HFFc6 (cell line): ENCODE measurements at regions not wholly inside any gene's neighbourhood (a gene's known extent, or its start where the extent isn't known, plus 50 kb on each side); places are given as distances from the start of the nearest gene placed in this dataset.

Experiments
- DNase-seq: peaks from one replicate; pipeline ENCODE4 v3.0.0-alpha.2; 2018
- H3K27ac Mint-ChIP-seq: 2 replicates; pipeline ENCODE4 v1.8.0; 2020; ENCODE audit warnings: mild to moderate bottlenecking, mixed read lengths
- H3K27me3 Mint-ChIP-seq: 2 replicates; pipeline ENCODE4 v1.8.0; 2021; ENCODE audit warnings: mild to moderate bottlenecking, moderate library complexity, mixed read lengths; ENCODE audit not compliant: insufficient read depth
- H3K36me3 Mint-ChIP-seq: 2 replicates; pipeline ENCODE4 v1.8.0; 2021; ENCODE audit warnings: low read depth, mixed read lengths
- H3K4me1 Mint-ChIP-seq: 2 replicates; pipeline ENCODE4 v1.8.0; 2020; ENCODE audit warnings: low read depth, mixed read lengths
- H3K4me3 Mint-ChIP-seq: 2 replicates; pipeline ENCODE4 v1.8.0; 2020; ENCODE audit warnings: mild to moderate bottlenecking, moderate library complexity, mixed read lengths
- H3K9me3 Mint-ChIP-seq: 2 replicates; pipeline ENCODE4 v1.8.0; 2020; ENCODE audit warnings: mild to moderate bottlenecking, mixed read lengths
- CTCF ChIP-seq: fragments of 200-600 bp; sonication (generic); IDR thresholded peaks from 2 replicates; pipeline ENCODE4 v1.5.0; 2021; ENCODE audit warnings: antibody characterized with exemption, mild to moderate bottlenecking

- H3K36me3 Mint-ChIP-seq, result no peaks in the 10 kb centered on the region; the same call in 1 of the 2 replicates
- no peak for DNase-seq
- H3K27ac Mint-ChIP-seq, result no peak overlapping the region
- H3K4me1 Mint-ChIP-seq, result no peaks in the 10 kb centered on the region
- no peak overlapping the region for H3K4me3 Mint-ChIP-seq
- no peak for TF ChIP-seq CTCF
- peaks cover 20% of the 10 kb centered on the region for H3K9me3 Mint-ChIP-seq
- H3K27me3 Mint-ChIP-seq, result no peaks in the 10 kb centered on the region
Measured at GRCh38 chr7:114317450-114318098, 97.0 kb upstream of the FOXP2 start.

GRCh38 chr7:114312649-114313048 lies 102.0 kb upstream of the FOXP2 start:
- Mint-ChIP-seq H3K4me1 (no peaks in the 10 kb centered on the region), H3K4me3 (no peak overlapping the region), H3K27ac (no peak overlapping the region), H3K36me3 (no peaks in the 10 kb centered on the region), H3K9me3 (peaks cover 27% of the 10 kb centered on the region), H3K27me3 (no peaks in the 10 kb centered on the region; the same call in 1 of the 2 replicates)
- no peak for TF ChIP-seq CTCF
- DNase-seq, result no peak

- Mint-ChIP-seq H3K36me3 (no peaks in the 10 kb centered on the region), H3K4me3 (no peak overlapping the region), H3K9me3 (peaks cover 30% of the 10 kb centered on the region), H3K4me1 (no peaks in the 10 kb centered on the region), H3K27me3 (no peaks in the 10 kb centered on the region; the same call in 1 of the 2 replicates), H3K27ac (no peak overlapping the region)
- DNase-seq, result no peak
- TF ChIP-seq CTCF, result no peak
Measured at GRCh38 chr7:114310345-114311110, 104.1 kb upstream of the FOXP2 start.

GRCh38 chr7:114309729-114310128 lies 104.9 kb upstream of the FOXP2 start:
- Mint-ChIP-seq H3K9me3 (peaks cover 30% of the 10 kb centered on the region), H3K4me3 (no peak overlapping the region), H3K4me1 (no peaks in the 10 kb centered on the region), H3K36me3 (no peaks in the 10 kb centered on the region), H3K27ac (no peak overlapping the region), H3K27me3 (no peaks in the 10 kb centered on the region; the same call in 1 of the 2 replicates)
- no peak for TF ChIP-seq CTCF
- DNase-seq, result no peak

GRCh38 chr7:114303301-114303700 lies 111.3 kb upstream of the FOXP2 start:
- no peak overlapping the region for H3K27ac Mint-ChIP-seq
- no peak overlapping the region for H3K4me3 Mint-ChIP-seq
- H3K9me3 Mint-ChIP-seq, result peaks cover 13% of the 10 kb centered on the region; the same call in 1 of the 2 replicates
- H3K4me1 Mint-ChIP-seq, result no peaks in the 10 kb centered on the region
- DNase-seq, result no peak
- H3K36me3 Mint-ChIP-seq, result no peaks in the 10 kb centered on the region
- H3K27me3 Mint-ChIP-seq, result no peaks in the 10 kb centered on the region
- no peak for TF ChIP-seq CTCF
